Renal cortical epithelial cell (primary cell): ENCODE measurements at regions not wholly inside any gene's neighbourhood (a gene's known extent, or its start where the extent isn't known, plus 50 kb on each side); places are given as distances from the start of the nearest gene placed in this dataset.
A peak's percentile ranks its signal among the peaks of the same experiment; 100 is the strongest.
"Not testable (repeated sequence)": the region's sequence is repeated elsewhere in the genome, so short reads cannot be mapped to it uniquely, and the experiment has no call there.

Source experiments
- DNase-seq: peaks from one replicate; pipeline ENCODE4 v3.0.0-alpha.2; 2011; ENCODE audit warnings: low read depth

DNA sequence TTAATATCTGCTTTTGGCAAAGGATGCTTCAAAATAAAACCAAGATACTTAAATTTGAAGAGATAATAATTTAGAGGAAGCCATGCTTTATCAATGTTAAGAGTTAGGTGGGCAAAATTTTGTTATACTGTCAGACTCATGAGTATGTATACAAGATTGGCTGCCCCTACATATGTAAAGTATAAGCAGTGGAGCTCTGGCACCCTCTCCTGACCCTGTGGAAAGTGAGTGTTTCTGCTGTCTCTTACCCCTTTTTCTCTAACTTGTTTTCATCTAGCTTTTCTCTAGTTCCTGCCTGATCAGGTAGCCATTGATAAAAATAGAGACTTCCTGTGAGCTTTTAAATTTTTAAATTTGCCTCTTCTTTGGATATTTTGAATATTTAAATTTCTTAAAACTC, 710.9 kb upstream of the SPRY2 start:
- no peak for DNase-seq

DNA sequence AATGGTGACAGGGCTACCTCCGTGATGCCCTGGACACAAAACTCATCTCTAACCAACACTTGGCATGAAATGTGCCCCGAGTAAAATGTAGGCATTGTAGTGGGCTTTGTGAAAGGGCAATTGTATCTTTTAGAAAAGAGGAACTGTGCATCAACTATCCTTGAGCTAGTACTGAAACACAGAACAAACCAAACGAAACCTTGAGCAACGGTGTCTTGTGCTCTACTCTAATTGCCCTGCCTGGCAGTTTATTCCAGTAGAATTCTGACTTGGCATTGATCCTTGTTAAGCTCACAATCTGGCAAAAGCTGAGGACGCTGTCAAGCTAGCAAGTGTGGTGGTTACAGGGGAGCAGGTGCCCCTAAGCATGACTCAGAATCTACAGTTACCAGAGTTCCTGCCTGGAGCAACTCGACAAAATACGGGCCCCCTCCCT, 707.1 kb upstream of the SPRY2 start:
- no peak for DNase-seq

DNA sequence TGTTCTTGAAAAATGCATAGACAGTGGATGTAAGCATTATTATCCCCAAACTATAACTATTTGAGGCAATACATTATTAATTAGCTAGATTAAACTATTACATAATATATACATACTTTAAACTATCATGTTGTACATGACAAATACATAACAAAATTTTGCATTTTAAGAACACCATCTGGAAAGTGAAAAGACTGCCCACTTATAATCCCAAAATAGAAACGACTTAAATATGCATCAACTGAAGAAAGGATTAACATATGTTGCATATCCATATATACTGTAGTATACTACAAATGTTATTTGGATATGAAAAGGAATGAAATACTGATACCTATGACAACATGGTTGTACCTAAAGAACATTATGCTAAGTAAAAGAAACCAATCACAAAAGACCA, 700.8 kb upstream of the SPRY2 start:
- no peak for DNase-seq

DNA sequence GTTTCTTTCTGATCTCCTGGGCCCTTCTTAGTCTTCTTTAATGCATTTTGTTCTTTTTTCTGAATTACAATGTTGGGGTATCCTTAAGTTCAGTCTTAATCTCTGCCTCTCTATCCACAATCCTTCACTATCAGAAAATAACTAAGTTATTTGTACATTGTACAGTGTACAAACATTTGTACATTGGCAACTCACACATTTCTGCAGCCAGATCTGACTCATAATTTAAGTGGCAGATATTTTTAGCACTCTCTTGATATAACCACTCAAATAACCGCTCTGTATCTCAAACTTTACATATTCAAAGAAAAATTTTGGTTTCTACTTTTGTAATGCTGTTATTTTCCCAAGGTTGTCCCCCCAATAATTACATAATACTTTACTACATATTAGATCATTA, 691.1 kb upstream of the SPRY2 start:
- no peak for DNase-seq

DNA sequence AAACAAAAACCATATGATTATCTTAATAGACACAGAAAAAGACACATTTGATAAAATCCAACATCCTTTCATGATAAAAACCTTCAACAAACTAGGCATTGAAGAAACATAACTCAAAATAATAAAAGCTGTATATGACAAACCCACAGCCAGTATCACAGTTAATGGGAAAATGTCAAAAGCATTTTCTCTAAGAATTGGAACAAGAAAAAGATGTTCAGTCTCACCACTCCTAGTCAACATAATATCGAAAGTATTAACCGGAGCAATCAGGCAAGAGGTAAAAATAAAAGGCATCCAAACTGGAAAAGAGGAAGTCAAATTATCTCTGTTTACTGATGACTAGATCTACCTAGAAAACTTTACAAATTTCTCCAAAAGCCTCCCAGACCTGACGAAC, 684.2 kb upstream of the SPRY2 start:
- DNase-seq: no peak

DNA sequence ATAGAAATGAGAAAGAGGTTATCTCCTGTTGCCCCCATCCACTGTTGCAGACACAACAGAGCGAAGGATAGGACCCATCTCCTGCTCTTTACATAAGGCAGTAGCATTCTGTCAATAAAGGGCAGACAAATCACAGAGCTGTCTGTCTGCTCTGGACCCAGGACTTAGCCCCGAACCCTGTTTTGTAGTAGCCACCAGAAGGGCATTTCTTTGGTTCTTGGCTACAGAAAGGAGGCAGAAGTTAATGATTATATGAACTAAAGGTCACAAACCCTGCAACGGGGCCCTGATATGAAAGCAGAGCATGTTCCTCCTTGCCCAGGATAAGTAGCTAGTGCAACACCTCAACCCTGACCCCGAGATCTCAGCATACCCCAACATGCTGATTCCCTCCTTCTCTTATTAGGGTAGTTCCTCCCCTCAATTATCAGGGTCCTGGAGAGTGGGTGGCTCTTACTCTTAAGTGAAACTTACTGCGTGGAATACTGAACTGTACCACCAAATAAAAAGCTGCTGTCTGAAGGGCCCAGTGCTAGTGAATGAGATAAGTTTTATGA, 680.4 kb upstream of the SPRY2 start:
- DNase-seq: peak; percentile 0

DNA sequence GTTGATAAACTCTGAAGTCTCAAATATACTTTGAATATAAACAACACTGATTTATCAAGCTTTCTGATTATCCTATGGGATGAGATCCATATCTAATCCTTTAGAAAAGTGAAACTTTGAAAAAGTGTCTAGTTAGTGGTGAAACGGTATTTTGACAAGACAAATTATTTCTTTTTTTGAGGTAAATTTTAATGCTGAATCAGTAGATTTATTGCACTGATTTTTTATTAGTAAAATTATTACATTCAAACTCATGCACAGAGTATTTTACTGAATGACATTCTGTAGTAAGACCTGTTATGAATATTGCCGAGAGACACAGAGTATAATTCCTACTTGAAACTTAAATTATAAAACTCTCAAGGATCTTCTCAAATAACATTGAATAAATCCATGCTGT, 679.1 kb upstream of the SPRY2 start:
- DNase-seq: no peak

DNA sequence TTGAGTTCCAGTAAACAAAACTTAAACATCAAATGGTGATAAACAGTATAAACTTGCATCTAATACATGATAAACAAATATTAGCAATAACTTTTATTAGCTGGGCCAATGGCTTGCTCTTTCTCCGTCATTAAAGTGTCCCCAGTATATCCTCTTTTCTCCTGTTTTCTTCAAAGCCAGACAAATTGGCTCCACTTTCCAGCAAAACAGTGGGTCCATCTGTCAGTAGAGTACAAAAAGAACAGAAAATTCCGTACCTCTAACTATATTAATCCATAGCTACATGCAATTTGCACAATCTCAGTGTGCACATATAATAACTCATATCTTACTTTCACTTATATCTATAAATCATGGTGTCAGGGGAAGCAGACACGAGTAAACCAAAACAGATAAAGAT, 678.0 kb upstream of the SPRY2 start:
- DNase-seq: no peak

DNA sequence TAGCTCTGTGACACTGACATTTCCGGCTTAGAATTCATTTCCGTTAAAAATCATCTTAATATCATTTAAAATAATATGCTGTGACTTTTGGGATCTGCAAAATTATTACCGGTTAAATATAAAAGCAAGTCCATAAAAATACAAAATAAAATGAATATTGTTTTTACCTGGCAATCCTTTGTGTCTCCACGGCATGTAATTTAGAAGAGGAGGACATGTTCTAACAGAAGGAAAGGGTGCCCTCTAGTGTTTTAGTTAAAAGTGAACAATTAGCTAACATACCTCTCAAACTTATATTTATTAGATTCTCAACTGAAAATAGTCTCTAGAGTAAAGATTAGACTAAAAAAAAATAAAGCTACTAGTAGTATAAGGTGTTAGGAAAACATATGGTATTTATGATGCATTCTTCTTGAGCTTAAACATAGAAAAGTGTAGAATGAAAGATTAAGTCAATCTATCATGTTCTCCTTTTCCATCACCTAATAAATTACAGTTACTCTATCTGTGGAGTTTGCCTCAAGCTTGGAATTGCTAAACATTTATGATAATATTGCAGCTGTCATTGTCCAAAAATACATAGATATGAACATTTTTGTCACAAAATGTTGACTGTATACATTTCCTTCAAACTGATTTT, 676.7 kb upstream of the SPRY2 start:
- DNase-seq: peak; percentile 62

DNA sequence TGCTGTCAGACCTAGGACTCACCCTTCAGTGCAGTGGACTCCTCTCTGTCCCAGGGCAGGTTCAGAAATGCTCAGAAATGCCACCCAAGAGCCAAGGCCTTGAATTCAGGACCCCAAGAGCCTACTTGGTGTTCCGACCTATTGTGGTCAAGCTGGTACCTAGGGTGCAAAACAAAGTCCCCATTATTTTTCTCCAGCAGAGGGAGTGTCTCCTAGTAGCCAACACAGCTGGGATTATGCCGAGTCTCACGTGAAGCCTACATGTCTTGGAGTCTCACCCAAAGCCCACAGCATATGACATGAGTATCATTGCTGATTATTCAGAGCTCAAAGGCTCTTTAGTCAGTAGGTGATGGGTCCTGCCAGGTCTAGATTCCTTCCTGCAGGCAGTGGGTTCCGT, 671.1 kb upstream of the SPRY2 start:
- no peak for DNase-seq

DNA sequence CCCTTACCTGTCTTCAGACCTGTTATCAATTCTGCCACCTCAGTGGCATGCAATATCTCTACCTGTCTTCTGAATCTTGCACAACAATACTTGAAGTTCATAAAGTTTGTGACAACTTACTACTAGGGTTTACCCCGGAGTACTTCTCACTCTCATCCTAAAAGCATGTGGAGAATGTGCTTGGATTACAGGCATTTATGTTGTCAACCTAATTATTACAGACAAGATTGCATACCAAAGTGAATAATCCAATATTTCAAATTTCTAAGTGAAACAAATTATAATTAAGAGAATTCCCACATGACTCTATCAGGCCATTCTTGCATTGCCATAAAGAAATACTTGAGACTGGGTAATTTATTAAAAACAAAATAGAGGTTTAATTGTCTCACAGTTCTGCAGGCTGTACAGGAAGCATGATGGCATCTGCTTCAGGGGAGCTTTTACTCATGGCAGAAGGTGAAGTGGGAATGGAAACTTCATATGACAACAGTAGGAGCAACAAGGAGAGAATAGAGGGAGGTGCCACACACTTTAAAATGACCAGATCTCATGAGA, 661.0 kb upstream of the SPRY2 start:
- DNase-seq: no peak

DNA sequence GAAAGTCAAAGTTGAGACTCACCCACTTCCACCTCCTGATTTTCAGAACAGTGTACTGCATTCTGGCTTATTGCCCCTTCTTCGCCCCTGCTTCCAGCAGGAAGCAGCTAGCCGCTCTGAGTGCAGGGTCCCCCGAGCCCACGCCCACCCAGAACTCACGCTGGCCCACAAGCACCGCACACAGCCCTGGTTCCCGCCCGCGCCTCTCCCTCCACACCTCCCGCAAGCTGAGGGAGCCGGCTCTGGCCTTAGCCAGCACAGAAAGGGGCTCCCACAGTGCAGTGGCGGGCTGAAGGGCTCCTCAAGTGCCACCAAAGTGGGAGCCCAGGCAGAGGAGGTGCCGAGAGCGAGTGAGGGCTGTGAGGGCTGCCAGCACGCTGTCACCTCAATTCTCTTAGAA, 657.7 kb upstream of the SPRY2 start:
- DNase-seq: not testable (repeated sequence)

DNA sequence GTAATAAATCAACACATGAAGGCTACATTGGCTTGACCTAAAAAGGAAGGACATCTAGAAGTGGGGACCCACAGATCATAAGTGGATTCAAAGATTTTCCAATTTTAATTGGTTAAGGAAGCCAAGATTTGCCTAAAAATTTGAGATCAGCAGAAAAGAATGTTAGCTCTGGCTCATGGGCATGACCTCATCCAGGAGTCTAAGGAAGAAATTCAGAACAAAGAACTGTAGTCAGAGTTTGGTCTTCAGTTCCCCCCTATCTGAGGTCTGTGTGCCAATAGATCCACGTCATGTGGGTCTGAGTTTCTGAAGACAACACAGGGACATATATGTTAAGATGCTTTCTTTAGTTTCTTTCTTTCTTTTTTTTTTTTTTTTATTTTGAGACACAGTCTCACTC, 648.8 kb upstream of the SPRY2 start:
- no peak for DNase-seq

DNA sequence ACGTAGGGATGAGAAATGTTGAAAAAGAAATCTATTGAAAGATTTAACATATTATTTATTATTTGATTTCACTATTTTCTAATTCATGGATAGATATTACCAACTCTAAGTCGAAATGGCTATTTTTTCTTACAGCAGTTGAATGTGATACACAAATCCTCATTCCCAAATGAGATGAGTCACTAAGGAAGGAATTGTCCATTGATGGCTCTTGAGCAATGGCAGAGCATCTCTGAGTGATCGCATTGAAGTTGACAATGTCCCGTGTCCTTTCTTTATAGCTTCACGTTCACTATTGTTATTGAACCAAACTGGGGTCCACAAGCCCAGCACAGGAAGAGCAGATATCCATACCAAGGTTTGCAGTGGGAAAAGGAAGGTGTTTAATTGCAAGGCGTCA, 648.3 kb upstream of the SPRY2 start:
- DNase-seq: no peak

DNA sequence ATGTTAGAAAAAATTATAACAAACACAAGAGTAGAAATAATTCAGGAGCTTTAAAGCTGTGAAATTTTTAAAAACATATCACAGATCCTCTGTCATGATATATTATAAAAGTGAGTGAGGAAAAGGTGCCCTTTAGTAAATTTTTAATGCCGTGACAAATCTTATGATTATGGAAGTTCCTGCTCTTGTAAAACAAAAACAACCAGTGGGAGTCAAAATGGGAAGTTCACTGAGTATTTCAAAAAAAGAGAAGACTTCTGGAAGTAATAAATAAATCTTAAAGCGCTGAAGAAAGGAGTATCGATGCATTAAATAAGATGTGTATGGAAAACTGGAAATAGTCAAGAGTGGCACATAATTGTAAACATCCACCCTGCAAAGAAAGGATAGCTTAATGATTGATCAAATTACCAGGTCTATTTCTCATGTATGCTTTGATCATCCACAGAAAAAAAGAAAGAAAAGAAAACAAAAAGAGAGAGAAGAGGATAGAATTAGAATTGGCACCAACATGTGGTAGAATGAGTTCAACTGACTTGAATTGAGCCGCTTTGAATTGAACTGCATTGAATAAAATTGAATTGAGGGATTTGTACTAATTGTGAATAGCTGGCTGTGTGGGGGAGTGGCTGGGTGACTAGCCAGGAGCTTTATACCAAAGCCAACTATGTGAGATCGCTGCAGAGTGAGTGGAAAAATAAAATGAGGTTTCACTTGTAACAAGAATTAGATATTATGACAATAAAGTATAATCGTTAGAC, 647.6 kb upstream of the SPRY2 start:
- DNase-seq: no peak

DNA sequence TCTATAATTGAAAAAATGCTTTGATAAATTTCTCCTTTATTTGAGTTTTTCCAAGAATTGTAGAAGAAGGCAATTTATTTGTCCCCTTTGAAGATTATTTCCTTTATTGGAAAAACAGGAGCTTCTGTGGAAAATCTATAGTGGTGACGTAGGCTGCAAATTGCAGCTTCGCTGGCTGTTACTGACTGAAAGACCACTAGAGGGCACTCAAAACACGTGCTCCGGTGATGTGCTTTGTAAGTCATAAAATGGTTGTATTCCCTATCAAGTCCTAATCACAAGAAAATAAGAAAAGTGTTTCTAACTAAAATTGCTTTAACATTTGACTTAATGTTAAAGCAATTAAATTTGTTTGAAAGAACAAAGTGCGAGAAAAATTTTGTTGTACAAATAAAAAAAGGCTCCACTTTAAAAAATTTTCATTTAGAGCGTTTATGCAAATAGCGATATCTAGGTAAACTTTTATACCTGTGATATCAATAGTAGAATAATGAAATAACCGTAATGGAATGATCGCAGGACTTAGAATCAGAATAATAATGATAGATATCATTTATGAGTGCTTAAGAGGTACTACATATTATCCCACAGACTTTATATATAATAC, 638.2 kb upstream of the SPRY2 start:
- DNase-seq: peak; percentile 74

DNA sequence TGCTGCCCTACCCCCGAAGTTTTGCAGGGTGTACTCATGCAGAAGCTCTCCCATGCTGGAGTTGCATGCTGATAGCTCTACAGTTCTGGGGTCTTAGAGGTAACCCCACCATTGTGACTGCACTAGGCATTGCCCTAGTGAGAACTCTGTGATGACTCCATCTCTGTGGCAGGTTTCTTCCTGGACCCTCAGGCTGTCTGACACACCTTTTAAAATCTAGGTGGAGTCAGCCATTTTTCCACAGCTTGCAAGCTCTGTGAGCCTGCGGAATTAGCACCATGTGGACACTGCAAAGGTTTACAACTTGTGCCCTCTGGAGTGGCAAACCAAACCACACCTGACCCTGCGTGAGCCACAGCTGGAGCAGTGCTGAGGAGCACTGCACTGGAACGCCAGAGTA, 636.2 kb upstream of the SPRY2 start:
- no peak for DNase-seq

DNA sequence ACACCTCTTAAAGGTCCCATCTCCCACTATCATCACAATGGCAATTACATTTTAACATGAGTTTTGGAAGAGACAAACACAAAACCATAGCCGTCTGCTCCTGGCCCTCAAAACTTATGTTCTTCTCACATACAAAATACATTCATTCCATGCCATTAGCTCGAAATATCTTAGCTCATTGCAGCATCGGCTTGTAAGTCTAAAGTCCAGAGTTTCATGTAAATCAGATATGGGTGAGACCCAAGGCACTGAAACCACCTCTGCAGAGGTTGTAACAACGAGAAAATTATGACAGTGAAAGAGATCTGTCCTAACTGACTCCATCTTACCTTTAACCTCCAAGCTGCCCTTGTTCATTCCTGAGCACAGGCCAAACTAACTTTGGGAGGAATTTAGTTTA, 635.0 kb upstream of the SPRY2 start:
- DNase-seq: no peak

DNA sequence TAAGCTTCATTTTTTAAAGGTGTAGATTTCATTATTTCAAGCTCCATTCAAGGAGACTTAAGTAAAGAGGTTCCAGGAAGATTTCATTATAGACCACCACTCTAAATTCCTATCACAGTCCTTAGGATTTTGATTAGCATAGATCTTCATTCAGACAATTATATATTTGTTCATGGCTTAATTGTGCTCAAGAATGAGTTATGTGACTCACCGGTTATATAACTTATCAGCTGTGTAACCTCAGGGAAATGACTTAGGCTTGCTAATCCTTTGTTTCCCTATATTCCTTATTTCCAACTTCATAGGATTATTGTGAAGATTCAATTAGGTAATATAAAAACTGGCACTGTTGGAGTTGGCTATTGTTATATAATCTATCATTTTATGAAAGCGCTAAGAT, 632.8 kb upstream of the SPRY2 start:
- DNase-seq: no peak

DNA sequence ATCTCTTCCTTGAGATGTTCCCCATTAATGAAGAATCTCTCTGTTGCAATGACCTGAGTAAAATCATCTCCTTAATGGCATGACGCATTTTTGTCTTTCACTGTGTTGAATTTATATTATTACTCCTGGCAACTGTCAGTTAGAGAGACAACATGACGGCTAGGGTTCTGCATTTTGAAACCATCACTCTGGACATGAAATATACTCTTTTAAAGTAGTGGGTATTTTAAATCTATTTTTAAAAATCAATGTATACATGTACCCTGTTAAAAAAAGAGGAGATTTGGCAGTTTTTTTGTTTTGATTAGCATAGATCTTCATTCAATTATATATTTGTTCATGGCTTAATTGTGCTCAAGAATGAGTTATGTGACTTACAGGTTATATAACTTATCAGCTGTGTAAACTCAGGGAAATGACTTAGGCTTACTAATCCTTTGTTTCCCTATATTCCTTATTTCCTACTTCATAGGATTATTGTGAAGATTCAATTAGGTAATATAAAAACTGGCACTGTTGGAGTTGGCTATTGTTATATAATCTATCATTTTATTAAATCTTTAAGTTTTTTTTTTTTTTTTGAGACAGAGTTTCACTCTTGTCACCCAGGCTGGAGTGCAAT, 632.0 kb upstream of the SPRY2 start:
- no peak for DNase-seq

DNA sequence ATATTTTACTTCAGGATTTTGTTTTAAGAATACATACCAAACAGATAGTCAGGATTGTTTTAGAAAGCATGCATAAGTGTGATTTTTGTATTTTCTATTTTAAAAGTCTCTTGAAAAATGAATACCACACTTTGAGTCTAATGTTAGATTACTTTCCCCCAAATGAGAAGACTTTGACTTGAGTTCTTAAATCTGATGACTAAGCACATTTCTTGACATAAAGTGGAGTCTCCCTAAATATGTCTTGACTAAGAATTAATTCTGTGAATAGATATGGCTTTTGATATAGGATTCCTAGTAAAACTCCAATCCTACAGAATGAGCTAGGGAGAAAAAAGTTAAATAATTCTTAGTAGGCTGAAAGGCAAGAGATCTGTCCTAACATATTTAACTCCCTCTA, 624.2 kb upstream of the SPRY2 start:
- DNase-seq: no peak

DNA sequence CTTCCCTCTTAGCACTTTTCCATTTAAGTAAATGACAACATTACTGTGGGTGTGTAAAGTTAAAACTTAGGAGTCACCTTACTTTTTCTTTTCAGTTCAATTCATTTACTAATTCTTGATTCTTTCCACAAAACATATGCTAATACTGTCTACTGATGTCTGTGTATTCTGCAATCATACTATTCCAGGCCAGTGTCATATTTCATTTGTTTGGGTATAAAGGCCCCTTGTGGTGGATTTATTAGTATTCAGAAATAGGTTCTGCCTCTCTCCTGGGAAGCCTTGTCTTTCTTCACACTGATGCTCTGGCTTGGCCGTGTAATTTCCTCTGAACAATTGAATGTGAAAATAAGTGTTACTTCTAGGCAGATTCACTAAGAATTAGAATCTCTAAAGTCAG, 621.9 kb upstream of the SPRY2 start:
- no peak for DNase-seq
